Medulla oblongata (tissue), 1 donor: ENCODE measurements at regions not wholly inside any gene's neighbourhood (a gene's known extent, or its start where the extent isn't known, plus 50 kb on each side); places are given as distances from the start of the nearest gene placed in this dataset.
"Not testable (repeated sequence)": the region's sequence is repeated elsewhere in the genome, so short reads cannot be mapped to it uniquely, and the experiment has no call there.

Experiments used
- DNase-seq: peaks from one replicate; pipeline ENCODE4 v3.0.0-alpha.2; 2015; ENCODE audit errors: extremely low spot score

DNA sequence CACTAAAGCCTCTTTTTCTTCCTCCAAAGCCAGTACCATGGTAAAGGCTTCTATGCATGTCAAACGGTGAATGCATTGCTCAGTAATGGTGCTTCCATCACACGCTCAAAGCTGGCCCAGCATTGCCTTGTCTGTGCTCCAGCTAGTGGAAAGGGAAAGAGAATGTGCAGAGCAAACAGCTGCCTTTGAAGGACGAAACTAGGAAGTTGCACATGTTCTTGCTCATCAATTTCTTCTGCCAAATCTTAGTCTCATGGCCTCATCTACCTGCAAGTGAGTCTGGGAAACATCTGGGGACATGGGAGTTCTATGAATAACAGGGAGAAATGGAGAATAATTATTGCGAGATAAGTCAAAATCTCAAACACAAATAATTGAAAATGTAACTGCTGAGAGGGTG, 216.5 kb upstream of the SSTR4 start:
- no peak for DNase-seq

DNA sequence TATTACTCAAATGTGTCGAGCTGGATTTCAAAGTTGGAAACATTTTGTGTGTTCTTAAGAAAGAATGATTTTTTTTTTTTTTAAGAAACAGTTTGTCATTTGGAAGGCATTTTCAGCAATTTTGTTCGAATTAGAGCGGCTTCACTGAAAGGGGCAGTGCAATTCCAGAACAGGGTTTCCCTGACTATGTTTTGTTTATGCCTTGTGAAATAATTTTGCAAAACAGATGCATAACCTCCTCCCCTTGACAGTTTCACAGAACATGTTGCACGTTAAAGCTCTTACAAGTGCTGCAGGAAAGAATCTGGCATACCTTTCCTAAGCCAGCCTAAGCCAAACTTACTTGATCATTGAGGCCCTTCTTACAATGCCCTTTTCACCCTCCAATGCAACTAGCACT, 216.0 kb upstream of the SSTR4 start:
- DNase-seq: no peak

DNA sequence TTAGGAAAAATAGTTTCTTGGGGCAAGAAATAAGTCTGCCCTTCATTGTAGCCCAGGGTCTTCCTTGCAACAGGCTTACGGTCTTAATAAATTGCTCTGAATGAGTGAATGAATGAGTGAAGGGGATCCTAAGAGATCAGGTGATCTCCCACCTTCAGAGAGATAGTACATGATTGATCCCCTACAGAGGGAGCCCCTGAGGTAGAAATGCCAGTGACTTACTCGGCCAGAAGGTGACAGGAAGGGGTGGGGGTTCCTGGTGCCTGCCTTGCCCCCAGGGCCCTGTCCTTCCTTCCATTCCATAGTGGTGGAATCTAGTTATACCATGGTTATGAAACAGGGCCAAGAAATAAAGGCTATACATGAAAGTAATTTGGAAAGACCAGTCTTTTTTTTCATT, 215.3 kb upstream of the SSTR4 start:
- DNase-seq: no peak

DNA sequence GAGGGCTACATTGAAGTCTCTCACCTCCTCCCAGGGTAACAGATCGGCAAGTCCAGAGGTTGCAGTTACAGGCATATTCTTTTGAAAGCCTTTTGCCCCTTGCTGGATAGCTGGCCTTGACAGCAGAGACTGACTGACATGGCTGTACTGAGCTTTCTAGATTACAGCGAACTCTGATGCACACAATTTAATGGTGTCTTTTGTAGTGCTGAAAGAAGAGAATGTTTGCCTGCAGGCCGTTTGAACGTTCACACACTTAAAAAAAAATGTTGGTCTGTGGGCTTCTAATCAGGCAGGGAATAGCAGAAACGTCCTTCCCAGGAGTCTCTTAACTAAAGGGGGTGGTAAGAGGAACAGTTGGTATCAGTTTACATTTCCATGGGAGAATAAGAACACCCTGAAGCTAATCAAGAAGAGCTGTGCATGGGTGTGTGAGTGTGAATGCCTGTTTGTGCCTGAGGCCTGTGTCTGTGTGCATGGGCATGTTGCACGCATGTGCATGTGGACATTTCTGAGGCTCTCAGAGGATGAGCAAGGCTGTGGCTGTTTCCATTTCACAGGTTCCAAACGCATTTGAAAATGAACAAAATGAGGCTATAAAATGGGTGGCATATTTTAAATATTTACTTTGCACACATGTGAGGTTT, 213.9 kb upstream of the SSTR4 start:
- no peak for DNase-seq

DNA sequence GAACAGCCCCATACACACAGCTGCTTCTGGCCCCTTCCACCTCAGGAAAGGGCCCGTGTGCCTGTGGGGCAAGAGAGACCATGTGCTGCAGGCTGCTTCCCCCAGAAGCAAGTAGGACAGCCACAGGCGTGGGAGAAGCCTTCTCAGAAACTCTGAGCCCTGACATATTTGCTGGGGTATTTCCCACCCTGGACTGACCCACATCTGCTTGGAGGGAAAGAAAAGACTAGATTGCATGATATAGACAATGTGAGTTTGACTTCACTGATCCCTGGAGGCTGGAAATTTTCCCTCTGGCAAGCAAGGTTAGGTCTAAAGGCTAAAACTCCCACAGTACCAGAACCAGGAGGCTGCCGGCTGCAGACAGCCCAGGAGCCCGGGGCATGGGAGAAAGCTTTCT, 213.3 kb upstream of the SSTR4 start:
- DNase-seq: no peak

DNA sequence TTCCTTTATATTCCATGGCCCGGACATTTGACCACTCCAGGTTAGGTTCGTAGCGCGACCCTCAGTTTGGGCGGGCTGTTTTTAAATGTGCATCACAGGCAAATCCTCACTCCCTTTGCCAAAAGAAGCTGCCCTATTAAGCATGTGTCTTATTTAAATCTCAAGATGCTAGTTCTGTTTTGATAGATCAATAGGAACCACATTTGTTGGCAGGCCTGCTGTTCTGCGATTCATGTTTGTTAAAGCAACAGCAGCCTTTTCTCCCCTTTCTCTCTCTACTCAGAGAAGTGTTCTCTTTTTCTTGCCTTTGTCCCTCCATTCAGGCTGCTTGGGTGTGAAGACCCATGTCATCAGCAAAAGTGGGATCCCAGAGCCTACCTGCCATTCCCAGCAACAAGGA, 212.0 kb upstream of the SSTR4 start:
- no peak for DNase-seq

DNA sequence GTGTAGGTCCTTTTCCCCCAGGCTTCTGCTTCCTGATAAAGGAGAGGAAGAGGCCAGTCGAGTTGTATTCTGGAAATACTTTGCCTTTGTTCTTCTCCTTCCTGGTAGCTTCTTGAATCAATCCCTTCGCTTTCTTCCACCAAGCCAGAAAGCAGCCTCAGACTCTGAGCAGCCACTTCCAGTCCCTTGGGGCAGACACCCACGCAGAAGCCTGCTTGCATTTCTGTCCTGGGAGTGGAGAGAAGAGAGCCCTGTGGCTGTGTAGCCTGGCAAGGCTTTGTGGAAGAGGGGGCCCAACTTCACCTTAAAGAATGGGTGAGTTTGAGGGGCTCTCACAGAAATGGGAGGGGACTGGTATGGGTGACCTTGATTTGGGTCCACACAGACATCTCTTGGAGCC, 211.0 kb upstream of the SSTR4 start:
- DNase-seq: no peak

DNA sequence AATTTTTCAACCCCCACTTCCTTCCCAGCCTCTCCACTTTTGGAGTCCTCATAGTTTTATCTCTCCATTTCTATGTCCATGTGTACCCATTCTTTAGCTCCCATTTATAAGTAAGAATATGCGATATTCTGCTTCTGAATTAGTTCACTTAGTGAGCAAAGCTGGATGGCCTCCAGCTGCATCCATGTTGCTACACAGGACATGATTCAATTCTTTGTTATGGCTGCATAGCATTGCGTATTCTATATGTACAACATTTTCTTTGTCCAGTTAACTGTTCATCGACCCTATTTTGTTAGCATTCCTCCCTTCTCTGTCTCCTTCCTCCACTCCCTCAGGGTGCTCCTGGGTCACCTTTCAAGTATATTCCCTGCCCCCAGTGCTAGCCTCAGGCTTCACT, 210.0 kb upstream of the SSTR4 start:
- no peak for DNase-seq

DNA sequence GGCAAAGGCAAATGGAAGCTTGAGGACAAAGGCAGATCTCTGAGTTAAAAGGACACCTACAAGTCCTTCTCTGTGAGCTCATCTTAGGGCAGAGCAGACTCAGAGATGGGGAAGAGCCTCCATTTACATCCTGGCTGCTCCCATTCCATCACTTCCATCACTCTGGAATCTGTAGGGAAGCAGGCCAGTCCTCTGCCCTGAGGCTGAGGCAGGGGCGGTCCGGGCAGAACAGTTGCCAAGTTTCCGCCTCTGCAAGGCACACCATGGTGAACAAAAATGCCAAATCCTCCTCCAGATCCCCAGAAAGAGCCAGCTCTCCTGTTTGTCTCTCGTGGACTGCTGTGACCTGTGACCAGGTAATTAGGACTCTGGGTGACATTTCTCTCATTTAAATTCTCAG, 209.6 kb upstream of the SSTR4 start:
- DNase-seq: no peak

DNA sequence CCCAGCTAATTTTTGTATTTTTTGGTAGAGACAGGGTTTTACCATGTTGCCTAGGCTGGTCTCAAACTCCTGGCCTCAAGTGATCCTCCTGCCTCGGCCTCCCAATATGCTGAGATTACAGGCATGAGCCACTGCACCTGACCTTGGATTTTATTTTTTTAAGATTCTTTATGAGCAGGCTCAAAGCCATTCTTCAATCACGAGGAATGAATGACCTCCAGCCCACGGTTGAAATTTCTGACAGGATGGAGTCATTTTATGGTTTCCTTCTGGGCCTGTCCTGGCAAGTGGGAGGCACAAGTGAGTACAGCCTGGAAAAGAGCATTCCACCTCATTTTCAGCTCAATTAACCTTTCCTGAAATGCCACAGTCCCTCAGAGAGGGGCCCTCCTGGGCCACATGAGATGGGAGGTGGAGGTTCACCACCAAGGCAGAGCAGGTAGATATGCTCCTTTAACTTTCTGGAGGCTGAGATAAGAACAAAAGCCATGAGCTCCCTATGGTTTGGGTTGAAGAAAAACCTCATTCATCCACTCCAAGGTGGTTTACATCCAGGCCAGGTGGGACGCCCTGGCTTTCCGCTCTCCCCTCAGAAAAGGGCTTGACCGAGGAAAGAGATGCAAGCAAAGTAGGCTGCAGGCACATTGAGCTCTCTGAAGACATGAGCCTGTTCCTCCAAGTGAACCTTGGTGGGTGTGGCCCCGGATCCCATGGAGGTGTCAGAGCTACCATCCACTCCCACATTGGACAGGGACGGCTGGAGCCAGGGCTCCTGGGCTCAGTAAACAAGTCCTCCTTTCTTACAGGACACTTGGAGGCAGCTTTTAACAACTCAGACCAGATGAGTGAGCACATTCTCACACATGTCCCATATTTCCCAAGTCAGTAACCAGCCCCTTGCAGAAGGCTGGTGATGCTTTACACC, 208.5 kb upstream of the SSTR4 start:
- DNase-seq: no peak

DNA sequence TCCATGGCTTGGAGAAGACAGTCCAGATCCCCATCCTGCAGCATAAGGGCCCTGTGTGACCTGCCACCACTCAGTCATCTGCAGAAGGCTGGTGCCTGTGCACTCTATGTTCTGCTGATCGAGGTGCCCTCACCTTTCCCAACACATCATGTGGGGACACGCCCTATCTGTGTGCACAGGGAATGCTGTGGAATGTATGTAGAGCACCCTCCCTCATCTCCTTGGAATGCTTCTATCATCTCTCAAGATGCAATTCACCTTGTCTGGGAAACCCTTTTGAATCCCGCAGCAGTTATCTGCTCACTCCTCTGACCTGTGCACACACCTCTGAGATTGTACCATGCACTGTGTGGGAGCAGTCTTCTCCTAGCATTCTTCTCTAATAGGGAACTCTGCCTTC, 207.2 kb upstream of the SSTR4 start:
- DNase-seq: no peak

DNA sequence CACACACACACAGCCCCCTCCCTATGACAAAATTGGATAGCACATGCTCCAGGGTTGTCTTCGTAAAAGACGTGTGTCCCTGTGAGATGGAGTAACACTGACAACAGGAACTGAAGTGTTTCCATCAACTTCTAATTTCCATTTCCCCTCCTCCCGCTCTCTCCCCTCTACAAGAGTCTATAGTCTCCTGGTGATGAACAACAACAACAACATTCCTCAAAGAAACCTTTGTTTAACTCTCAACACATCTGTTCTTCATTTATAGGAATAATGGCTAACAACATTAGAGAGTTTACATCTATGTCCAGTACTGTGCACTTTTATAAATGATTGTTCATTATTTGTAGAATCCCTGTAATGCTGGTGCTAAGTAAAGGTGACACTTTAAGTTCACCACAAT, 205.8 kb upstream of the SSTR4 start:
- no peak for DNase-seq

DNA sequence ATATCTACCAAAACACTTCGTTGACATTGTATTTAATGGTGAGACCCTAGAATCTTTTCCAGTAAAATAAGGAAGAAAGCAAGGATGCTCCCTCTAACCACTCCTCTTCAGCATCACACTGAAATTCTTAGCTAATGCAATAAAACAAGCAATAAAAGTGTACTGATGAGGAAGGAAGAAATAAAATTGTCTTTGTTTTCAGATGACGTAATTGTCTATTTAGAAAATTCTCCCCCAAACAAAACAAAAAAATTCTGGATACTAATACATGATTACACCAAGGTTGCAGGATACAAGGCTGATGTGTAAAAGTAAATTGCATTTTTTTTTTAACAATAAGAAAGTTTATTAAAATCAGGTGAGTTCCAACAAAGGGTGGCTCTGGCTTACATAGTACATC, 205.0 kb upstream of the SSTR4 start:
- DNase-seq: no peak

DNA sequence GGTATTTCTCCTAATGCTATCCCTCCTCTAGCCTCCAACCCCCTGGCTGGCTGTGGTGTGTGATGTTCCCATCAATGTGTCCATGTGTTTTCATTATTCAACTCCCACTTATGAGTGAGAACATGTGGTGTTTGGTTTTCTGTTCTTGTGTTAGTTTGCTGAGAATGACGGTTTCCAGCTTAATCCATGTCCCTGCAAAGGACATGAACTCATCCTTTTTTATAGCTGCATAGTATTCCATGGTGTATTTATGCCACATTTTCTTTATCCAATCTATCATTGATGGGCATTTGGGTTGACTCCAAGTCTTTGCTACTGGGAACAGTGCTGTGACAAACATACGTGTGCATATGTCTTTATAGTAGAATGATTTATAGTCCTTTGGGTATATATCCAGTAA, 204.4 kb upstream of the SSTR4 start:
- DNase-seq: not testable (repeated sequence)

DNA sequence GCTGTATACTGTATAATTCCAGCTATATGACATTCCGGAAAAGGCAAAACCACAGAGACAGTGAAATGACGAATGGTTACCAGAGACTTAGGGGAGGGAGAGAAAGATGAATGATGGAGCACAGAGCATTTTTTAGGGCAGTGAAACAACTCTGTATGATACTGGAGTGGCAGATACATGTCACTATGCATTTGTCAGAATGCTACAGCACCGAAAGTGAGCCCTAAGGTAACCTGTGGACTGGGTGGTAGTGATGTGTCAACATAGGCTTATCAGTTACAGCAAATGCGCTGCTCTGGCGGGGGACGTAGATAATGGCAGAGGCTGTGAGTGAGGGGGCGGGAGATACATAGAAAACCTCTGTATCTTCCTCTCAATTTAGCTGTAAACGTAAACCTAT, 201.3 kb upstream of the SSTR4 start:
- DNase-seq: no peak

DNA sequence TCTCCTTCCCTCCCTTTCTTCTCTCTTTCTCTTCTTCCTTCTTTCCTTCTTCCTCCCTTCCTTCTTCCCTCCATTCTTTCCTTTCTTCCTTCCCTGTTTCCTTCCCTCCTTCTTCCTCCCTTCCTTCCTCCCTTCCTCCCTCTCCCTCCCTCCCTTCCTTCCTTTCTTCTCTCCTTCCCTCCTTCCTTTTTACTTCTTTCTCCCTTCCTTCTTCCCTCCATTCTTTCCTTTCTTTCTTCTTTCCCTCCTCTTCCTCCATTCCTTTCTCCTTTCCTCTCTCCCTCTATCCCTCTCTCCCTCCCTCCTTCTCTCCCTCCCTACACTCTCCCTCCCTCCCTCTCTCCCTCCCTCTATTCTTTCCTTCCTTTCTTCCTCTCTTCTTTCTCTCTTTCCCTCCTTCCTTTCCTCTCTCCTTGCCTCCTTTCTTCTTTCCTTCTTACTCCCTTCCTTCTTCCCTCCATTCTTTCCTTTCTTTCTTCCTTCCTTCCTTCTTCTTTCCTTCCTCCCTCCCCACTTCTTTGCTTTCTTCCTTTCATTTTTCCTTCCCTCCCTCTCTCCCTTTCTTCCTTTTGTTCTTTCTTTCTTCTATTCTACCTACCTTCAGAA, 200.4 kb upstream of the SSTR4 start:
- DNase-seq: no peak

DNA sequence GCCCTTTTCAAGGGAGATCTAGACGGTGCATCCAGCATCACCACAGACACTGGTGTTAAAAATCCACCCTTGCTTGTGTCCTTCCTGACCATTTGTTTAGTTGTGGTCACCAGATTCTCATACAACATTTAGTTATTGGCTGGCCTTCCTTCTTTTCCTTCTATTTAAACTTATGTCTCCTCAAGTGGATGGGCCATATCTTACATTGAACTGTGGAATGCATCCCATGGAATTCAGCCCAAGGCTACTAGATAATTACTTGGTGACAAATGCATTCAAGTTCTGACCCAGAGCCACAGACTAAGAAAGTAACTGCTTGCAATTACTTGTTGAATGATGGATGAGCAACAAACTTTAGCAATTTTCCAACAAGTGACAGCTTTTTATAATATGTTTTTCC, 198.9 kb upstream of the SSTR4 start:
- DNase-seq: no peak

DNA sequence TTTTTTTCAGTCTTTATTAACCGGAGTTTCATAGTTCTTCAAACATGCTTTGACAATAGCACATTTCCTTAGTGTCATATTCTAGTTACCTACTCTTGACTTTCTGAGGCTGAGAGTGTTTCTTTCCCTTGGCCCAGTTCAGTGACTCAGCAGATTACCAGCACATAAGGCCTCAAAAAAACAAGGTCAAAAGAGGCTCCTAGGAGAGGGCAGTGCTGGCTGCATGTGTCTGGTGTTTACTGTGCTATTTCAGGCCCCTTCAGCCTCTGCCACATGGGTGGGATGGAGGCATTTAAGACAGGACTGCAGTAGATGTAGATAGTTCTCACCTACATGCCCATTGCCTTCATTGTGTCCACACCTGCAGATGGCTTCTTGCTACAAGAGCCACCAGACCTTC, 198.2 kb upstream of the SSTR4 start:
- DNase-seq: no peak

DNA sequence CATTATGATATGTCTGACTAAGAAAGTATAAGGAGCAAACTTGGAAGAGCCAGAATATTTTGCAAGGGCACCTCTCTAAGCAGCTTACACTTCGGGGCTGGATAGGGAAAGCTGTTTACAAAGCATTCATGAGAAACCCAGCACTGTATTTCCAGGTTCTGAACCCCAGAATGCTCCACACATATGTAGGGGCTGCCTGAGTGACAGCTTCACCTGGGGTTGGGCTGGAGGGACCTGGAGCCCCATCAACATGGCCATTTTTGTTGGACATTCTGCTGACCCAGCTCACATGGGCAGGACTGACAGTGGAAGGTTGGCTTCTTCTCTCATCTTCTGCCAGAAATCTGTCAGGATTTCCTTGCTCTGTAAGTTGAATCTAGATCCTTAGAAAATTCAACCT, 197.1 kb upstream of the SSTR4 start:
- DNase-seq: no peak

DNA sequence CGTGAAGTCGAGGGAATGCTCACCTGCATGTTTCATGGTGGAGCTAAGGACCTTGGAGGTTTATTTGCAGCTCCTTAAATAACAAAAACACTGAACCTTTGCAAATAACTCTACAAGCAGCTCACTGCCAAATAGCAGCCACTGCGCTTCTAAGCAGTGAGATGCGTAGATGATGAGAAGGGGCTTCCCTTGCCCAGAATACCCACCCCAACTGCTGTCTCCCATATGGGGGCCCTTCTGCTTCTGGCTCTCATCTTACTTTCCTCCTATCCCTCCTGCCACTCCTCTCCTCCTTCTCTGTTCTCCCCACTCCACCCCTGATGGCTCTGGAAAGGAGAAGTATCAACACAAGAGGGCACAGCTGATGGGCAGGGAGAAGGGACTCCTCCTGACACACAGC, 193.3 kb upstream of the SSTR4 start:
- no peak for DNase-seq

DNA sequence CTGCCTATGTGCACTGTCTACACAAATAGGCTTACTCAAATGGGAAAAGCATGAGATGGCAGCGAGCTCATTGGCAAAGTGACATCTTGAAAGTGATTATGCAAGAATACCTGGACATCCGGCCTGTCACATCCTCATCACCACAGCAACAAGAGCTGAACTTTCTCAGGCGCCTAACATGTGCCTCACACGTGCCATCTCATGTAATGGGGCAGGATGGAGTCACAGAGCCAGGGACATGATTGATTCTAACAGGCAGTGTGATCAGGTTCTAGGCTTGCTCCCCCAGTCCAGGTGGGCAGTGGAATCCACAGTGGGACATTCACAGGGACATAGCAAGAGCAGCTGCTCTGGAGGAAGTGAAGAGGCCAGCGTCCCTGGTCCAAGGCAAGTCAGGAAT, 192.3 kb upstream of the SSTR4 start:
- DNase-seq: no peak

DNA sequence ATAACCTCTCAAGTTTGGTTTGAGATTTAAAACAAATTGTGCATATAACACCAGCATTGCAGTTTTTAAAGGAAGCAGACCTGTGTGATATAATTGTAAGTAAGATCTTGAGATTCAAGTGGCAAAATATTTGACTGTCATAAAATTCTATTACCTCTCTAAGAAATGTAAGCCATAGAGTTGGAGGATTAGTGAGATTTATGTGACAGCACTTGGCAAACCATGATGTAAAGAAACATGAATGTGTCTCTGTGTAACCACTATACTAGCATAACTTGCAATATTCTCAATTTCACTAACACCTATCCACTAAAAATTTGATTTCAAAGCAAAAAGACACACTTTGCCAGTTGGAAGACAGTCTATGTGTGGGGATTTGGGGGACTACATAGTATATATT, 190.2 kb upstream of the SSTR4 start:
- no peak for DNase-seq

DNA sequence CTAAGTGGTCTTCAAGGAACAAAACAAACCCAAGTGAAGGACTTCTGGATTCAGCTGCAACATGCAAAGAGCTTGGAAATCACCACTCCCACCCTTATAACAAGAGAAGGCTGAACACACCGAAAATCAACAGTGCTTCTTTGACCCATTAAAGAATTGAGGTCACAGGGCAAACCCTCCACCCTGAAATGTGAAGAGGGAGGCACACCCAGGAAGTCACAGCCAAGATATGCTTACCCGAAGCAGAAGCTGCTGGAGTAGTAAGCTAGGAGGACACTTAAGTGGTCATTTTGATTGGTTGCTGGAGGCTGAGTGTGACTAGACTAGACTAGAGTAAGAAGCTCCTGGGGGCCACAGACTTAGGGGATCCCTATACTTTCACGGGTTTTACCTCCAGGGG, 188.2 kb upstream of the SSTR4 start:
- no peak for DNase-seq
